GM12891 (cell line): ENCODE measurements at regions not wholly inside any gene's neighbourhood (a gene's known extent, or its start where the extent isn't known, plus 50 kb on each side); places are given as distances from the start of the nearest gene placed in this dataset.

Experiments
- PAX5 ChIP-seq: IDR thresholded peaks from 2 replicates; pipeline ENCODE4 v1.6.1; 2011; ENCODE audit warnings: low read length, moderate library complexity, mild to moderate bottlenecking; ENCODE audit not compliant: insufficient read depth, severe bottlenecking
- POLR2A ChIP-seq: IDR thresholded peaks from 2 replicates; pipeline ENCODE4 v1.6.1; 2011; ENCODE audit warnings: low read depth, low read length, control low read depth
- POLR2AphosphoS5 ChIP-seq: IDR thresholded peaks from 2 replicates; pipeline ENCODE4 v1.6.1; 2011; ENCODE audit warnings: low read depth, low read length, control low read depth
- SPI1 ChIP-seq: IDR thresholded peaks from 2 replicates; pipeline ENCODE4 v1.6.1; 2011; ENCODE audit warnings: low read depth, low read length, control low read depth
- TAF1 ChIP-seq: IDR thresholded peaks from 2 replicates; pipeline ENCODE4 v1.6.1; 2011; ENCODE audit warnings: low read depth, low read length, control low read depth

- TF ChIP-seq POLR2AphosphoS5 = no peak
- no peak for TF ChIP-seq POLR2A
- TF ChIP-seq TAF1 = no peak
- no peak for TF ChIP-seq SPI1
- TF ChIP-seq PAX5 = no peak
These were observed 140.7 kb downstream of the MAGEB17 start for GRCh38 chrX:16307950-16308349.
